ENCODE measurements at regions not wholly inside any gene's neighbourhood (a gene's known extent, or its start where the extent isn't known, plus 50 kb on each side); places are given as distances from the start of the nearest gene placed in this dataset.
"Not testable (repeated sequence)": the region's sequence is repeated elsewhere in the genome, so short reads cannot be mapped to it uniquely, and the experiment has no call there.

DNA sequence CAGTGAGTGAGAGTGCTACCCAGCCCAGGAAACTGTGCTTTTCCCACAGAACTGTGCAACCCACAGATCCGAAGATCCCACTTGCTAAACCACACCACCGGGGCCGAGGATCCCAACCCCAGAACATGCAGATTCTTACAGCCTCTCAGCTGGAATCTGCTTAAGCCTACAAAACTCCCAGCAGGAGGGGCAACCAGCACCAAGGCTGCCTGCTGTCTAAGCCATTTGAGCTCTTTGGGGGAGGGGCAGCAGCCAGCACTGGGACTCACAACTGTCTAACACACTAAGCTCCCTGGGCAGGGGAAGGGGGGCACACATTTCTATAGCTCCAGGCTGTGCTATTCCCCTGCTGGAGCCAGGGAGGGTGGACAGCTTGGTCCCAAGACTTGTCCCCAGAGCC is 529.9 kb downstream of the XPNPEP1 start:
- no peak for DNase-seq

DNA sequence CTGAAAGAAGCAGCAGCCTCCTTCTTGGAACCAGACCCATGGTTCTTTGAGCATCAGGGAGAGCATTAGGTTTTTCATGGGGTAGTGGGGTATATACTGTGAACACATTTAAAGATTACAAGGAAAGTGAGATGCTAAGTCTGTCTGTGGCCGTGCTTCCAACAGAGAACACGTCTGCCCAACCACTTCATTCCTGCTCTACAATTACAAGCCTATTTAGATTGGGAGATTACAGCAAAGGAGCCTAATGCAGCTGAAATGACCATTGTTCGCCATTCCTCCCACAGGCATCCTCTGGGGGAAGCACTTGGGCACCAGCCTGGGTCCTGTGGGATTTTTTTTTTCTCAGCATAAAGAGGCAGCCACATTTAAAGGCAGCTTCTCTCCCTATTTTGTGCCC is 536.4 kb downstream of the XPNPEP1 start:
- no peak for DNase-seq

DNA sequence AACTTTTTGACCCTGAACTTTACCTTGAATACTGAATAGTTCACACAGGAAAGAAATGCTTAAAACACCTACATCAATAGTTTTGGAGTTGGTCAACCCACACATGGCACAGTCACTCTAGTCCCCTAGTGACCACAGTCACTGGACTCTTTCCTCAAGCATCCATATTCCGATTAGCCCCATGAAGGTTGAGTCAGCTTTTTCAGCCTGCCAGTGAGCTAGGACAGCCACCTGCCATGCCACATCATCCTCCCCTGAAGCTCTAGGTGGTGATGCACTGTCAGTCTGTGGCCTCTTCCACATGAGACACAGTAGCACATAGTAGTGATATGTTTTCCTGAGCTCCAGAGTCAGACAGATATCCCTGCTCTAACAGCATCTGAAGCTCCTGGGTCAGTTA is 537.2 kb downstream of the XPNPEP1 start:
- DNase-seq = no peak

DNA sequence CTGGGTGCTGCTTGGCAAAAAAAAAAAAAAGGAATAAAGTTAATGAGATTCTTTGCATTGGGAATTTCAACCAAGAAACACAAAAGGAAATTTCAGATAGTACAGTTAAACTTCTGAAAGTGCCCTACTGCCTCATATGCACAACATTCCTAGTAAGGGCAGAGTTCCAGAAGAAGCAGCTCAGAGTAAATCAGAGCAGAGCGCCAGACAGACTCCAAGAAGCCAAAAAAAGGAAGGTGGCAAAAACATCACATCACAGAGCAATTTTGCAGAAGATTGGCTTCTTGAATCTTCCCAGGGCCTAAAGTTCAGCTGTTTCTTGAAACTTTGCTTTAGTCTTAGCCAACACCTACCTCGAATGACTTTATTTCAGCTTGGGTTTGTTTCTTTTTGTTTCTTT is 544.1 kb downstream of the XPNPEP1 start:
- DNase-seq = no peak

DNA sequence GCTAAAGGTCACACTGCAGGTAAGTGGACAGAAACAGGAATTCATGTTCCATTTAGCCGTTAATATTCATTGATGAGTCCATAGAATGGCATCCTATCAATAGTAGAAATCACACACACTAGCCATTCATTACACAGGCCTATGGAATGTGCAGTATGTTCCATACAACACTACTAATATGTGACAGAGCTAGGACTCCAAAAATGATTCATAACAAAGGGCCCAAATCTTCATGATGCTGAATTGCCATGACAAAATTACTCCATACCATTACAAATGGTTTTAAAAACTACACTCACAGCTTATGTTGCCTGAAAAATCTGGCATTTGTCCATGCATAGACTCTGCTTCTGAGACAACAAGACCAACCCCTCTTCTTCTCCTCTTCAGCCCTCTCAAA is 549.1 kb downstream of the XPNPEP1 start:
- no peak for DNase-seq

DNA sequence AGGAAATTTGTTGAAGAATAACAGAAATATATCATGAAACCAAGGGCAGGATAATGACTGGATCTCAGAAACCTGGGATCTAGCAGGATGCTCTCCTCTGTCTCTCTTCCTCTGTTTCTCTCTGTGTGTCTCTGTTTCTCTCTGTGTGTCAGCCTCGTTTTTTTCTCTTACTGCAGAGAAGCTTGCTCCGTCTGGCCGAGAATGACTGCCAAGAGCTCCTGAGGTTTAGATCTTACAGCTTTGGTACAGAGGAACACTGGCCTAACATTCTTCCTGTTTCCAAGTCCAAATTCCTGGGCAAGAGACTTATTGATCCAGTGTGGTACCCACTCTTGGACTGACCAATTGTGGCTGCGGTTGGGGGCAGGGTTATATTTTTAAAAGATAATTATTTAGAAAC is 564.0 kb downstream of the XPNPEP1 start:
- DNase-seq = no peak

DNA sequence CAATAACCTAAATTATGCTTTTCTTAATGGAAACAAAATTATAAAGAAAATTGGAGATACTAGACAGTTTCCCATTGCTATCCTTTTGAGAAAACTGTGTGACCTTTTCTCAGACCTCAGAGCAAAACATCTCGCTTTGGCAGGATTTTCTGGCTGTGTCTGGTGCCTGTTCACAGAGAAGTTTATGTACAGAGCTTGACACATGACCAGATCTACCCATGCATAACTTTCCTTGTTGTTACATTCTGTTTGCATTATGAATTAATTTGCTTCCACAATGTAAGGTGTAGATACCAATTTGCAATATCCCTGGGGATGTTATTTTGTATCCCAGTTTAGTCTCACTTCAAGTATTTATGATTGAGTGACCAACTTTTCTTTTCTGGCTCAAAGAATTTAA is 565.0 kb downstream of the XPNPEP1 start:
- DNase-seq = no peak

DNA sequence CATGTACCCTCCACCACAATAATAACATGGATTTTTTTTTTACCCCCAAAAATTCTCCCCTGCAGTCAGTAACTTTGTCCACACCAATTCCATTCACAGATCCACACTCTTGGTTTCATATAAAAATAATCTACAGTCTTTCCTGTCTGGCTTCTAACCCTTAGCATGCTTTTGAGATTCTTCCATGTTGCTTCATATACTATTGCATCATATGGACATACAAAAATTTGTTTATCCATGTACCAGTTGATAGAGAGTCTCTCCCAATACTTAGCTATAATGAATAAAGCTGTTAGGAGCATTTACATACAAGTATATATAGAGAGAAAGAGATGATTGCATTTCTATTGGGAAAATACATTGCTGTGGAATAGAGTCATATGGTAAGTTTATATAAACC is 575.0 kb downstream of the XPNPEP1 start:
- DNase-seq = no peak

DNA sequence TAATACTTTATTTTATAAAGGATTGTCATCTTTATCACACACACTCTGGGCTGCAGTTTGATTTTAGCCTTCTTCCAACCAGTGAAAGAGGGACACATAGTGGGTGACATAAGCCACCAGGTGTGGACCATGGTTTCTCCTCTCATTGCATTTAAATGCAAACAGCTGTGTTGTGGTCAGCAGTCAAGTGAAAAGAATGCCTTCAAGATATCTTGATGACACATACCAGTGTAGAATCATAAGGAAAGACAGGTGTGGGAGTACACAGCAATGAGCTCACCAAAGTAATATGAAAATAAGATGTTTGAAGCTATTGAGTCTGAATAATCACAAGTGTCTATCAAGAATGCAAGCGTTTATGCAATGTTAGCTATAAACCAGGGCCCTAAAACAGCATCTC is 580.0 kb downstream of the XPNPEP1 start:
- DNase-seq = no peak

DNA sequence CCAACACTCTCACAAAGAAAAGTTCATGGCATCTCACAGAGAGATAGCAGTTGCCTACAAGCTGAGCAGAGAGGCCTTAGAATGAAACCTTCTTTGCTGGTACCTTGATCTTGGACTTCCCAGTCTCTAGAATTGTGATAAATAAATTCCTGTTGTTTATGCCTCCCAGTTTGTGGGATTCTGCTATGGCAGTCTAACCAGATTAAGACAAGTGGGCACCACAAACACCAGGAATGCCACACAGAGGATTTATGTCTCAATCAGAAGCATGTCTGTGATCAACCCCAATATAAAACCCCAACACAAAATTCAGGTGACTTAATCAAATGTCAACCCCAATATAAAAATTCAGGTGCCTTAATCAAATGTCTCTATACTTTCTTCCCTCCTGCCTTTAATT is 581.3 kb downstream of the XPNPEP1 start:
- no peak for DNase-seq

DNA sequence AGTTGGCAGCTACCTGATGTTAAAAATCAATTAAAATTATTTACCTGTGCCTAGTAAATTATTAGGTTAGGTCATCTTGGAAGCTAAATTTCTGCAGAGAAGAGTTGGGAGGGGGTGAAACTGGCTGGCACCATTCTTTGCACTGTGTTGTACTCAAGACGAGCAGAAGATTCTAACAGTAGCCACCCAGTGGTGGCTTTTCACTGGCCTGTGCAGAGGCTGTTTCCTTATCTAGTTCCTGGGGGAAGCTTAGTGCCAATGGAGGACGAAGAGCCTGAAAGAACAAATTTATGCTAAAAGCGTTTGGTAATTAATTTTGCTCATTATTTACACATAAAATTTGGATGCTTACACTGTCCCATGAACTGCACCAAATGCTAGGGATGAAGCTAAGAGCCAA is 595.3 kb downstream of the XPNPEP1 start:
- no peak for DNase-seq

DNA sequence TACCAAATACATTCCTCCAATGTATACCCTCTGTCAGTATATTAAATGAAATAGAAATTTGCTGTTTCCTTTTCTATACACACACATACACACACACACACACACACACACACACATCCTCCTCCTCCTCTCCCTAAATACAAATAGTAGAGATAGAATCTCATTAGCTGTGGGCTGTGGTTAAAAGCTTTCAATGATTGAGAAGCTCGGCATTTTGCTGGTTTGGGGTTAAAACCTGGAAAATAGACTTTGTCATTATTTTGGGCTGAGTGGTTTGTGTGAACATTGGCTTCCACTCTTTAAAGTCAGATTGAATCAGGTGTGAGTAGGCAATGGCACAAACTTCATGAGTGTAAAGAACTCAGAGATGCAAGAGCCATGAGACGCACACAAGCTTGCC is 596.0 kb downstream of the XPNPEP1 start:
- no peak for DNase-seq

DNA sequence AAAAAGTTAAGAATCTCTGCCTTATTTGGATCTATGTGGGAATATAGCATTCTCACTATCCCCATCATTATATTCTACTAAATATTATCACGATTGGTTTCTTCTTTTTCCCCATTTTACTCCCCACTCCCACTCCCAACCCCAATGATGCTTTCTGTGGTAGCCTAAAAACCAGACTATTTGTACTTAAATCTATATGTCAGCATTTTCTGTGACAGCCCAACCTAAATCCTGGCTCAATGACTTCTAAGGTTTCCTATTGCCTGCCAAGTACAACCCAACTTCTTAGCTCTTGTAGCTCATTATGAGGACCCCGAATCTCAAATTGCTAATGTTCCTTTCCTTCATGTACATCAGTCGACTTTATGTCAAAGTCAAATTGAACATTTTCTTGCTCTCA is 598.6 kb downstream of the XPNPEP1 start:
- DNase-seq = no peak

DNA sequence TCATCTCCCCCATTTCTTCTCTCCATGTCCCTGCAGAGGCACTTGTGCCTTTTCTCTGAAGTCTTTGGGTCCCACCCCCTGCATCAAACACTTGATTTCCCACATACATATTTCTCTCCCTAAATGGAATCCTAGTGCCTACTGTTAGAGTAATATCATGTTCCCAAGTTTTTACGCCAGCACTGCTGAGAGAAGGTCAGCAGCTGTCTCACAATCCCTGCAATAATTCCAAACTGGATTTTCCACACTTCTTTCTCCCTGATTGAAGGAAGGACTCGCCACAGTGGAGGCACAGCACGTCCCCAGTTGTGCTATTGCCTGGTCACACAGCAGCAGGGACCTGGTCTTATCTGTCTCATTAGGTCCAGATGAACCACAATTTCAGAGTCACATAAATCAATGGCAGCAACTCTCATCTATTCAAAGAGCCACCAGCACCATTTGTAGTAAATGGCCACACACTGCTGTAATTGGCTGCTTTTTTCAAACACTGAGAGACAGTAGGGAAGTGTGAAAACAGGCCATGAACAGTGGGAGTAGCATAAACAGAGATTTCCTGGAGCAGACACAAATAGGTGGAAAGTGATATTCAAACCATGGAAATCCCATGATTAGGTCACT is 605.5 kb downstream of the XPNPEP1 start:
- DNase-seq = no peak

DNA sequence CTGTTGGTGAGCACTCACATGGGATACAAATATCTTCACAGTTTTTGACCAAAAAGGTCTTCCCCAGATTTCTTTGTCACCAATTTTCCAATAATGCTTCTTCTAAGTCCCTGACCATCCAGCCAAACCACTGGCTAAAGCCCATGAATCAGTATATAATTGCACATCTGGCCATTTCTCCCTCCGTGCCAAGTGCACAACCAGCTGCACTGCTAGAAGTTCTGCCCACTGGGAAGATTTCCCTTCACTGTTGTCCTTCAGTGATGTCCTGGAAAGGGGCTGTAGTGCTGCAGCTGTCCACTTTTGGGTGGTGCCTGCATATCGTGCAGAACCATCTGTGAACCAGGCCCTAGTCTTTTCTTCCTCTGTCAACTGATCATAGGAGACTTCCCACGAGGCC is 609.3 kb downstream of the XPNPEP1 start:
- not testable (repeated sequence) for DNase-seq

DNA sequence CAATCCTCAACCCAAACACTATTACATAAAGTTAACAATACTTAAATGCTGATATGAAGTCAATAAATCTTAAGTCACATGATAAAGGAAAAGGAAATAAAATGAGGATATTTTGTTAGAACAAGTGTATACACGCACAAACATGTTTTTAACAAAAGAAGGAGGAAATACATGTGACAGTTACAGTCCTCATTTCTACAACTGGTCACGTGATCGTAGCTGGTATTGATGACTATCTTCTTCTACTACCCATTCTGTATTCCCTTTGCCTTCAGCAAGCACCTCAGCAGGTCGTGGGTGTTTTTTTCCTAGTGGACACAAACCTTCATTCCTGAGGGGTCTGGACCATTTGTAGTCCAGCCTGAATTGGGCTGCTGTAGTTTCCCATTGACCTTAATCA is 610.8 kb downstream of the XPNPEP1 start:
- not testable (repeated sequence) for DNase-seq

DNA sequence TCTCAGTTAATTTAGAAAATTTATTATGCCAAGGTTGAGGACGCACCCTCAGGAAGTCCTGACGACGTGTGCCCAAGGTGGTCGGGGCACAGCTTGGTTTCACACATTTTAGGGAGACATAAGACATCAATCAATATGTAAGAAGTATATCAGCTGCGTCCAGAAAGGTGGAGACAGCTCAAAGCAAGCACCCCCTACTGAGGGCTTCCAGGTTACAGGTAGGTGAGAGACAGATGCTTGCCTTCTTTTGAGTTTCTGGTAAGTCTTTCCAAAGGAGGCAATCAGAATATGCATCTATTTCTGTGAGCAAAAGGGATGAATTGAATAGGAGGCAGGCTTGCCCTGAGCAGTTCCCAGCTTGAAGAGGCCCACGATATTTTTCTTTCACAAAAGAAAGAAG is 614.3 kb downstream of the XPNPEP1 start:
- no peak for DNase-seq

DNA sequence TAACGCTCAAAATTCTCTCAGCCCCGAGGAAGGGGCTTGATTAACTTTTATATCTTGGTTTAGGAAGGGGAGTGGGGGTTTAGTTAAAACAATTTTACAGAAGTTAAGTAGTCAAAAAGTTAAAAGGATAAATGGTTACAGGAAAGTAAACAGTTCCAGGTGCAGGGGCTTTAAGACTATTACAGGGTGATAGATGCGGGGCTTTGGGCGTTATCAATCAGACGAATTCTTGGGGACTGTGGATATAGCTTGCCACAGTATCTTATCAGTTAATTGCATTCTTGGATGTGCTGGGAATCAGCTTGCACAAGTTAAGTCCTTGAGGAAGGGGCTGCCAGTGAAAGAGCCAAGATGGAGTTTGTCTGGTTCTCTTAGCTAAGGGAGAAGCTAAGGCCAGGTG is 616.2 kb downstream of the XPNPEP1 start:
- DNase-seq = not testable (repeated sequence)

DNA sequence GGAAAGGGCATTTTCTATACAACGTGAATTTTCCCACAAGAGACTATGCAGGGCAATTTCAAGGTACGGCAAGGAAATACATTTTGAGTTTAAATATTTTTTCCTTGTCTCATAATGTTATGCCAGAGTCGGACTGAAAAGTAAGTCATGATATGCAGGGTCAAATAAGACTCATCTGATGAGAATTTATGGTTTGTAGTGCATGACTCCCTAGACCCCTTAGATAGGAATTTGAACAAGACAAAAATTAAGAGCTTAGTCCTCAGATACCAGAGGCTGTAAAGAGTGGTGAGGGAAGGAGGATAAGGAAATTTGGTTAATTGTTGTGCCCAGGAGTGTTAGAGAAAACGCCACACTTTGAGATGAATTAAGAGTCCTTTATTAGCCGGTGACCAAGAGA is 616.6 kb downstream of the XPNPEP1 start:
- DNase-seq = no peak

DNA sequence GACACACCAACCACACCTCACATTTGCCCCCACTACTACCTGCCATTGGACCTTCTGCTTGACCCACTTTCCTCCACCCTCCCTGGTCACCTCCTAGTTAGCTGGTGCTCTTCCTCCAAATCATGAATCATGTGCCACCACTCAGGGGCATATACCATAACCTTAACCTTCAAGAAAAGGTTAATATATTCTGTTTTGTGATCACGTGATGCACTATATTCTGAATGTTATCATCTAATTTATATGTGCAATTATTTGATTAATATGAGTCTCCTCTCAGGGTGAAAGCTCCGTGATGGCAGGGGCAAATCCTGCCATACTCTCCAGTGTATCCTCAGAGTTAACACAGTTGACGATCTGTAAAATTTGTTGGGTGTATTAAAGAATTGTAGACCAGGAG is 635.5 kb downstream of the XPNPEP1 start:
- DNase-seq = no peak

DNA sequence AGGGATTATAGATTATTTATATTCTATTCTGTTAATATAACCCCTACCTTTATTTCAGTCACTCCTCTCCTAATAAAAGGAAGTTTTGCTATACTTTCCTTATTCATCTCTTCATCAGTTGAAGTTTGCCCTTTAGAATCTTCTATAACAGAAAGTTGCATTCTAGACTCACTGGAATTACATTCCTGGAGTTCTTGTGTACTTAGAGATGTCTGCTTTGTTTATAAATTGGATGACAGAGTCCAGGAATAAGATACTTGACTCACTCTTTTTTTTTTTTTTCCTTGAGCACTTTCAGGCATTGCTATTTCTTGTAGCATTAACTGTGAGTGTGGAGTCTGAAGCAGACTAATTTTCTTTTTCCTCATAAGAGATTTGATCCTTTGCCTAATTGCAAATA is 640.8 kb downstream of the XPNPEP1 start:
- DNase-seq = no peak

DNA sequence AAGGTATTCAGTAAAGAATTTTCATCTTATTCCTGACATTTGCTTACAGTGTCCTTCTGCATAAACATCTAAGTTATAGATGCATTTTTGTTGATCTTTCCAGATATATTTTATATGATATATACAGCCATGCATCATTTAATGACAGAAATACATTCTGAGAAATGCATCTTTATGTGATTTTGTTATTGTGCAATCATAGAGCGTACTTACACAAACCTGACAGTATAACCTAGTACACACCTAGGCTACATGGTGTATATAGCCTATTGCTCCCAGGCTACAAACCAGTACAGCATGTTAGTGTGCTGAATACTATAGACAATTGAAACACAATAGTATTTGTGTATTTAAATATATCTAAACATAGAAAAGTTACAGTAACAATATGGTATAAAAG is 642.0 kb downstream of the XPNPEP1 start:
- no peak for DNase-seq

DNA sequence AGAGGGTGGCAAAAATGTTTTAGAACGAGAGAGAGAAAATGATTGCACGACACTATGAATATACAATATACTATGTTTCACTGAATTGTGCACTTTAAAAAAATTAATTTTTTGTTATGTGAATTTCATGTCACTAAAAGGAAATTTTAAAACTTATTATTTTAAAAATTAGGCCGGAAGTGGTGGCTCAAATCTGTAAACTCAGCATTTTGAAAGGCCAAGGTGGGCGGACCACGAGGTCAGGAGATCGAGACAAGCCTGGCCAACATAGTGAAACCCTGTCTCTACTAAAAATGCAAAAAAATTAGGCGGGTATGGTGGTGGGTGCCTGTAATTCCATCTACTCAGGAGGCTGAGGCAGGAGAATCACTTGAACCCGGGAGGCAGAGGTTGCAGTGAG is 642.5 kb downstream of the XPNPEP1 start:
- no peak for DNase-seq

DNA sequence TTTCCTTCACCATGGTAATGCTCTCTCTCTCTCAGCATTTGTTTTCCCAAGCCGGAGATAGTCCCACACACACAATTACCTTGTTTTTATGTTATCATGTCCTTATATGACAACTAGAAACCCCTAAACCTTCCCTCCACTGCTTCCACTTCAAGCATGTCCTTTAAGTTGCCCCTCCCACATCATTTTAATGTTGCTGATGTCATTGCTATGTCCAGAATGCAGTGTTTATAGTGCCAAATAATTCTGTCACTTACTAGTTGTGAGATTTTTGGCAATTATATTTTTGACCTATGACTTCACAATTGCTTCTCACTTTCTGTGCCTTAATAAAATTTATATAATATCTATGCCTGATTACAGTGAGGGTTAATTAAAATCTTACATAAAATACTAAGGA is 645.9 kb downstream of the XPNPEP1 start:
- no peak for DNase-seq

DNA sequence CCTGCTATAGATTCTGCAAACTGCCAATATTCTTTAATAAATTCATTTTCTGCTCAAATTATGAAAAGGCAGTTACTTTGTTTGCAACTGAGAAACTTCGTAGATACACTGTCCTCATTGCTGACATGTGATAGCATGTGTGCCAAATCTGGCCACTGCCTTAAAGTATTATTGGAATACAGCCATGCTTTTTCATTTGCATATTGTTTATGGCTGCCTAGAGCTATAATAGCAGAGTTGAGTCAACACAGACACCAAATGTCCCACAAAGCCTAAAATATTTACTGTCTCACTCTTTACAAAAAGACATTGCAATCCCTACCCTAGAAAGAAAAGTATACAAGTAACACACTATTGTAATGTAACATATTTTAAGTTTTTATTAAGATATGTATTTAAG is 647.4 kb downstream of the XPNPEP1 start:
- no peak for DNase-seq

DNA sequence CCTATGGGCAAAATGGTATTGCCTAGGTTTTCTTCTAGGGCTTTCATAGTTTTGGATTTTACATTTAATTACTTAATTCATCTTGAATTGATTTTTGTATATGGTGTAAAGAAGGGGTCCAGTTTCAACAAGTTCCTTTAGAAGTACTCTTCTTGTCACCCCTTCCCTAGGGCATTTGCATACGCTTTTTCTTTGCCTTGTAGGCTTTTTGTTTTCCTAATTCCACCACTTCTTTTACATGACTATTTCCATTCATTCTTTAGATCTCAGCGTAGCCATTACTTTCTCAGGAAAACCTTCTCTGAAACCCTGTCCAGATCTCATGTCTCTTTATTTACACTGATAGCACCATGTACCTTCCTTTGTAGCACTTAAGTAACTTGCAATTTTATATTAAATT is 648.6 kb downstream of the XPNPEP1 start:
- no peak for DNase-seq

Measured in NCI-H1092 (cell line).